Mesenchymal stem cell (in vitro differentiated cells and primary cell): ENCODE measurements at regions not wholly inside any gene's neighbourhood (a gene's known extent, or its start where the extent isn't known, plus 50 kb on each side); places are given as distances from the start of the nearest gene placed in this dataset.

ENCODE experiments used
- DNase-seq: peaks from one replicate; pipeline ENCODE4 v3.0.0-alpha.2; 2013
- H2AFZ ChIP-seq: one replicate; pipeline ENCODE4 v1.6.1; 2013; ENCODE audit warnings: low read depth, mild to moderate bottlenecking, control low read depth, inconsistent platforms, low read length, moderate library complexity
- H2AK5ac ChIP-seq: 2 replicates; pipeline ENCODE4 v1.6.1; 2013; ENCODE audit warnings: low read length, moderate library complexity, mild to moderate bottlenecking, inconsistent platforms; ENCODE audit not compliant: severe bottlenecking
- H2BK120ac ChIP-seq: one replicate; pipeline ENCODE4 v1.6.1; 2013; ENCODE audit warnings: low read depth, mild to moderate bottlenecking, inconsistent platforms, low read length, moderate library complexity
- H2BK12ac ChIP-seq, 2 experiments: one replicate each; pipeline ENCODE4 v1.6.1; 2013; ENCODE audit warnings: inconsistent platforms in 2 of 2, low read length in 2 of 2, mild to moderate bottlenecking in 2 of 2, moderate library complexity in 2 of 2, control low read depth in 1 of 2
- H2BK15ac ChIP-seq: one replicate; pipeline ENCODE4 v1.6.1; 2013; ENCODE audit warnings: mild to moderate bottlenecking, low read depth, inconsistent platforms; ENCODE audit not compliant: poor library complexity, severe bottlenecking
- H2BK5ac ChIP-seq: 2 replicates; pipeline ENCODE4 v1.6.1; 2013; ENCODE audit warnings: low read depth, mild to moderate bottlenecking, low read length, control low read depth, inconsistent platforms; ENCODE audit not compliant: poor library complexity, severe bottlenecking
- H3K14ac ChIP-seq, 2 experiments: one replicate each; pipeline ENCODE4 v1.6.1; 2013; ENCODE audit warnings: inconsistent platforms in 2 of 2, low read length in 2 of 2, control low read depth in 1 of 2, mild to moderate bottlenecking in 1 of 2, moderate library complexity in 1 of 2
- H3K18ac ChIP-seq, 2 experiments: one replicate each; pipeline ENCODE4 v1.6.1; 2013; ENCODE audit warnings: inconsistent platforms in 2 of 2, low read length in 2 of 2, control low read depth in 1 of 2, low read depth in 1 of 2, mild to moderate bottlenecking in 1 of 2
- H3K23ac ChIP-seq, 2 experiments: one replicate each; pipeline ENCODE4 v1.6.1; 2013; ENCODE audit warnings: inconsistent platforms in 2 of 2, low read length in 2 of 2, mild to moderate bottlenecking in 2 of 2, moderate library complexity in 2 of 2, control low read depth in 1 of 2
- H3K27ac ChIP-seq: 2 replicates; pipeline ENCODE4 v1.5.1; 2013; ENCODE audit warnings: mild to moderate bottlenecking, moderate library complexity, low read length, control low read depth, inconsistent platforms; ENCODE audit not compliant: poor library complexity, severe bottlenecking
- H3K27me3 ChIP-seq, 2 experiments: 2 replicates each; pipeline versions ENCODE4 v1.6.1 to v1.7.0; 2013; ENCODE audit warnings: low read length in 2 of 2, mild to moderate bottlenecking in 2 of 2, moderate library complexity in 2 of 2, control low read depth in 1 of 2, inconsistent platforms in 1 of 2; ENCODE audit not compliant: control insufficient read depth in 1 of 2, insufficient read depth in 1 of 2
- H3K36me3 ChIP-seq, 2 experiments: 2 replicates each; pipeline versions ENCODE4 v1.6.1 to v1.7.0; 2013; ENCODE audit warnings: low read length in 2 of 2, control low read depth in 1 of 2, inconsistent platforms in 1 of 2, low read depth in 1 of 2, mild to moderate bottlenecking in 1 of 2; ENCODE audit not compliant: insufficient read depth in 2 of 2, control insufficient read depth in 1 of 2
- H3K4ac ChIP-seq, 2 experiments: one replicate each; pipeline ENCODE4 v1.6.1; 2013; ENCODE audit warnings: inconsistent platforms in 2 of 2, low read length in 2 of 2, mild to moderate bottlenecking in 2 of 2, moderate library complexity in 2 of 2, control low read depth in 1 of 2, low read depth in 1 of 2
- H3K4me1 ChIP-seq: 2 replicates; pipeline ENCODE4 v1.6.1; 2013; ENCODE audit warnings: low read depth, low read length, control low read depth; ENCODE audit not compliant: control insufficient read depth, insufficient read depth
- H3K4me2 ChIP-seq: 2 replicates; pipeline ENCODE4 v1.6.1; 2013; ENCODE audit warnings: low read length, mild to moderate bottlenecking, inconsistent platforms; ENCODE audit not compliant: poor library complexity, severe bottlenecking
- H3K4me3 ChIP-seq, 2 experiments: 2 replicates each; pipeline versions ENCODE4 v1.5.1 to v1.7.0; 2013; ENCODE audit warnings: low read length in 2 of 2, mild to moderate bottlenecking in 2 of 2, control low read depth in 1 of 2, low read depth in 1 of 2; ENCODE audit not compliant: insufficient read depth in 1 of 2
- H3K79me1 ChIP-seq: replicated peaks from 2 replicates; pipeline ENCODE4 v1.6.1; 2013; ENCODE audit warnings: mild to moderate bottlenecking, control low read depth, low read length, inconsistent platforms; ENCODE audit not compliant: poor library complexity, severe bottlenecking
- H3K9ac ChIP-seq: 2 replicates; pipeline ENCODE4 v1.7.0; 2013; ENCODE audit warnings: mild to moderate bottlenecking, low read length, moderate library complexity
- H3K9me3 ChIP-seq: 2 replicates; pipeline ENCODE4 v1.7.0; 2013; ENCODE audit warnings: mild to moderate bottlenecking, low read length; ENCODE audit not compliant: control insufficient read depth
- H4K8ac ChIP-seq: one replicate; pipeline ENCODE4 v1.6.1; 2013; ENCODE audit warnings: inconsistent platforms, mild to moderate bottlenecking, low read length, moderate library complexity
- H4K91ac ChIP-seq: one replicate; pipeline ENCODE4 v1.6.1; 2013; ENCODE audit warnings: mild to moderate bottlenecking, low read length, inconsistent platforms
- WGBS: methylation state at CpG from one replicate; pipeline ENCODE4 v1.1.7; 2013; ENCODE audit warnings: mixed read lengths; 5-methylcytosine and 5-hydroxymethylcytosine counted together

DNA sequence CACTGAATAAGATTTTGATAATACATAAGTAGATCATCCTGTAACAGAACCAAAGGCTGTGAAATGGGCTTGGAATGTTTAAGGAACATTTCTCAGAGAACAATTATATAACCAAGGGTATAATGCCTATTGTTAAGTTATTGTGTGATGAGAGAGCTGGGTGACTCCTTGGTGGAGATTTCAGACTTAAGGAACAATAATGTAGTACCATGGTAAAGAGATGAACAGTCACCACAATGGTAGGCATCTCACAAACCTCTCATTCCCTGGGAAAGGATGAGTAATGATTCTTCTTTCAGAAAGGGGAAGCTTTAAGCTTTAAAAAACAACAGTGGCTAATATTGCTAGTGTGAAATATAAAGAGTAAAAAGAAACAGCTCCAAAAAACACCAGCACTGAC lies 147.4 kb downstream of the TRIM36 start:
- Histone ChIP-seq H3K79me1 (no peaks in the 10 kb centered on the region), H3K4me1 (no peaks in the 10 kb centered on the region), H2BK120ac (no peak overlapping the region), H4K8ac (no peak overlapping the region), H3K27ac (no peak overlapping the region), H3K4me2 (no peak overlapping the region), H3K4me3 (no peak overlapping the region), H3K18ac (no peak overlapping the region), H3K4ac (no peak overlapping the region), H3K36me3 (no peaks in the 10 kb centered on the region), H2BK15ac (no peak overlapping the region), H2AFZ (no peak overlapping the region), H2BK5ac (no peak overlapping the region), H3K23ac (no peak overlapping the region), H4K91ac (no peak overlapping the region), H2AK5ac (no peak overlapping the region), H3K14ac (no peak overlapping the region), H2BK12ac (no peak overlapping the region), H3K9me3 (no peaks in the 10 kb centered on the region), H3K27me3 (no peaks in the 10 kb centered on the region), H3K9ac (no peak overlapping the region)
- no peak for DNase-seq

- H3K18ac ChIP-seq = no peak overlapping the region
- 25% methylated on average over 1 of the region's 1 CpG for WGBS
Measured at GRCh38 chr5:115016646-115017045, 153.1 kb downstream of the TRIM36 start.

DNA sequence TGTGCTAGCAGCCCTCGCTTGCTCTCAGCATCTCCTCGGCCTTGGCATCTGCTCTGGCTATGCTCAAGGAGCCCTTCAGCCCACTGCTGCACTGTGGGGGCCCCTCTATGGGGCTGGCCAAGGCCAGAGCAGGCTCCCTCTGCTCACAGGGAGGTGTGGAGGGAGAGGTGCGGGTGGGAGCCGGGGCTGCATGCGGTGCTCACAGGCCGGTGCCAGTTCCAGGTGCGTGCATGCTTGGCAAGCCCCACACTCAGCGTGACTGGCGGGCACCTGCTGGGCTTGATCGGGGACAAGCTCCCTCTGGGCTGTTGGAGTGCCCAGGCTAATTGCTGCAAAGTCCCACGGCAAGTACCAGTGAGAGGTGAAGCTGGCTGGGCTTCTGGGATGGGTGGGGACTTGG lies 170.5 kb downstream of the TRIM36 start:
- no peak overlapping the region for H4K8ac ChIP-seq
- DNase-seq = no peak
- no peak overlapping the region for H3K27ac ChIP-seq
- H2BK5ac ChIP-seq = no peak overlapping the region
- no peaks in the 10 kb centered on the region for H3K4me1 ChIP-seq
- no peak overlapping the region for H3K4ac ChIP-seq
- H3K36me3 ChIP-seq = no peaks in the 10 kb centered on the region
- H2AK5ac ChIP-seq = no peak overlapping the region
- H3K4me3 ChIP-seq = no peak overlapping the region
- H2BK120ac ChIP-seq = no peak overlapping the region
- WGBS = 87% methylated on average over 10 of the region's 11 CpGs
- H3K23ac ChIP-seq = no peak overlapping the region
- no peak overlapping the region for H3K18ac ChIP-seq
- no peaks in the 10 kb centered on the region for H3K9me3 ChIP-seq
- no peaks in the 10 kb centered on the region for H3K79me1 ChIP-seq
- H3K14ac ChIP-seq = no peak overlapping the region
- no peak overlapping the region for H3K9ac ChIP-seq
- H2BK15ac ChIP-seq = no peak overlapping the region
- H4K91ac ChIP-seq = no peak overlapping the region
- no peak overlapping the region for H2AFZ ChIP-seq
- no peak overlapping the region for H2BK12ac ChIP-seq
- H3K4me2 ChIP-seq = no peak overlapping the region
- H3K27me3 ChIP-seq = no peaks in the 10 kb centered on the region

More at GRCh38 chr5:115016646-115017045, 153.1 kb downstream of the TRIM36 start:
- Histone ChIP-seq H2BK120ac (no peak overlapping the region), H3K4ac (no peak overlapping the region), H2BK15ac (no peak overlapping the region), H3K14ac (no peak overlapping the region), H2BK5ac (no peak overlapping the region), H3K36me3 (no peaks in the 10 kb centered on the region), H2AFZ (no peak overlapping the region), H3K27ac (no peak overlapping the region), H3K4me3 (no peak overlapping the region), H3K4me2 (no peak overlapping the region), H2AK5ac (no peak overlapping the region), H3K23ac (no peak overlapping the region), H3K9ac (no peak overlapping the region), H3K27me3 (no peaks in the 10 kb centered on the region), H4K91ac (no peak overlapping the region), H3K9me3 (peaks cover 8% of the 10 kb centered on the region), H2BK12ac (no peak overlapping the region), H3K79me1 (no peaks in the 10 kb centered on the region), H3K4me1 (no peaks in the 10 kb centered on the region), H4K8ac (no peak overlapping the region)
- DNase-seq = no peak

- Histone ChIP-seq H4K8ac (no peak overlapping the region), H3K23ac (no peak overlapping the region), H3K79me1 (no peaks in the 10 kb centered on the region), H3K14ac (no peak overlapping the region), H2BK120ac (no peak overlapping the region), H3K27me3 (no peaks in the 10 kb centered on the region), H3K4me2 (no peak overlapping the region), H2BK15ac (no peak overlapping the region), H4K91ac (no peak overlapping the region), H2AK5ac (no peak overlapping the region), H3K4ac (no peak overlapping the region), H3K36me3 (no peaks in the 10 kb centered on the region), H3K4me1 (no peaks in the 10 kb centered on the region), H2BK5ac (no peak overlapping the region), H2AFZ (no peak overlapping the region), H2BK12ac (no peak overlapping the region), H3K18ac (no peak overlapping the region), H3K4me3 (no peak overlapping the region), H3K27ac (no peak overlapping the region), H3K9me3 (no peaks in the 10 kb centered on the region), H3K9ac (no peak overlapping the region)
- WGBS = 74% methylated on average over 8 of the region's 10 CpGs
- DNase-seq = no peak
Measured at GRCh38 chr5:114989512-114989911, 180.2 kb downstream of the TRIM36 start.
